Thoracic aorta (tissue), 2 donors: ENCODE measurements at regions not wholly inside any gene's neighbourhood (a gene's known extent, or its start where the extent isn't known, plus 50 kb on each side); places are given as distances from the start of the nearest gene placed in this dataset.

ENCODE experiments used
- ATAC-seq: fragments of 150-250 bp; one replicate; pipeline ENCODE4 v1.8.0; 2017; ENCODE audit warnings: low read depth; ENCODE audit not compliant: insufficient number of reproducible peaks, low FRiP score
- DNase-seq: peaks from one replicate; pipeline ENCODE4 v3.0.0-alpha.2; 2020; ENCODE audit warnings: low spot score
- H3K27ac ChIP-seq, 2 donors: fragments of 200-600 bp; sonication (generic); 1 replicate in 1 of 2; 2 replicates in 1 of 2; pipeline ENCODE4 v1.5.1; 2016; ENCODE audit warnings: mild to moderate bottlenecking in 2 of 2, moderate library complexity in 2 of 2
- H3K27me3 ChIP-seq: fragments of 200-600 bp; sonication (generic); replicated peaks from 2 replicates; pipeline ENCODE4 v1.6.0; 2016; ENCODE audit warnings: mild to moderate bottlenecking; ENCODE audit not compliant: insufficient read depth
- H3K36me3 ChIP-seq: fragments of 200-600 bp; sonication (generic); one replicate; pipeline ENCODE4 v1.5.1; 2016
- H3K4me1 ChIP-seq, 2 donors: fragments of 200-600 bp; sonication (generic); 1 replicate in 1 of 2; 2 replicates in 1 of 2; pipeline versions ENCODE4 v1.5.1 to v1.6.0; 2016; ENCODE audit warnings: low read depth in 2 of 2, mild to moderate bottlenecking in 1 of 2; ENCODE audit not compliant: control insufficient read depth in 1 of 2
- H3K4me3 ChIP-seq: fragments of 200-600 bp; sonication (generic); 2 replicates; pipeline ENCODE4 v1.5.1; 2016; ENCODE audit warnings: mild to moderate bottlenecking
- H3K9me3 ChIP-seq: fragments of 200-600 bp; sonication (generic); 2 replicates; pipeline ENCODE4 v1.5.1; 2016
- CTCF ChIP-seq: fragments of 200-600 bp; sonication (generic); IDR thresholded peaks from one replicate; pipeline ENCODE4 v1.5.1; 2019; ENCODE audit warnings: antibody characterized with exemption

GRCh38 chr2:12456293-12457106 lies 260.2 kb upstream of the TRIB2 start:
- Histone ChIP-seq H3K4me3 (peak overlapping the region; percentile 53), H3K27ac (peak overlapping the region; percentile 1 to 44)

GRCh38 chr2:12457831-12458230 lies 258.9 kb upstream of the TRIB2 start:
- no peak for TF ChIP-seq CTCF
- Histone ChIP-seq H3K9me3 (no peaks in the 10 kb centered on the region), H3K27me3 (no peaks in the 10 kb centered on the region), H3K36me3 (no peaks in the 10 kb centered on the region), H3K4me1 (peaks cover 13 to 21% of the 10 kb centered on the region in 2 donors), H3K27ac (peak overlapping the region in 1 of 2 donors; percentile 44), H3K4me3 (no peak overlapping the region)
- DNase-seq (no peak), ATAC-seq (no peak)

More at GRCh38 chr2:12456293-12457106, 260.2 kb upstream of the TRIB2 start:
- Histone ChIP-seq H3K36me3 (no peaks in the 10 kb centered on the region), H3K9me3 (no peaks in the 10 kb centered on the region), H3K27me3 (no peaks in the 10 kb centered on the region), H3K4me1 (peaks cover 15 to 29% of the 10 kb centered on the region in 2 donors)
- ATAC-seq (peak; percentile 96), DNase-seq (peak; percentile 79)
- TF ChIP-seq CTCF = no peak

- Histone ChIP-seq H3K9me3 (no peaks in the 10 kb centered on the region), H3K36me3 (no peaks in the 10 kb centered on the region), H3K27ac (no peak overlapping the region), H3K27me3 (no peaks in the 10 kb centered on the region), H3K4me1 (peaks cover under 1 to 5% of the 10 kb centered on the region in 2 donors), H3K4me3 (no peak overlapping the region)
- TF ChIP-seq CTCF = no peak
- ATAC-seq (no peak), DNase-seq (no peak)
Observed at GRCh38 chr2:12463189-12463588, 253.5 kb upstream of the TRIB2 start.

GRCh38 chr2:12465631-12466135 lies 251.1 kb upstream of the TRIB2 start:
- Histone ChIP-seq H3K4me3 (no peak overlapping the region), H3K4me1 (peaks cover 15 to 18% of the 10 kb centered on the region in 2 donors), H3K27me3 (no peaks in the 10 kb centered on the region), H3K27ac (peak overlapping the region in 1 of 2 donors; percentile 30), H3K36me3 (no peaks in the 10 kb centered on the region), H3K9me3 (no peaks in the 10 kb centered on the region)
- no peak for TF ChIP-seq CTCF
- ATAC-seq (no peak), DNase-seq (no peak)

- H3K4me3 ChIP-seq = no peak overlapping the region
- no peak for DNase-seq
- no peaks in the 10 kb centered on the region for H3K9me3 ChIP-seq
- peaks cover 15 to 18% of the 10 kb centered on the region in 2 donors for H3K4me1 ChIP-seq
- no peak overlapping the region for H3K27ac ChIP-seq
- no peaks in the 10 kb centered on the region for H3K36me3 ChIP-seq
- no peak for TF ChIP-seq CTCF
- no peak for ATAC-seq
- H3K27me3 ChIP-seq = no peaks in the 10 kb centered on the region
Observed at GRCh38 chr2:12467303-12467702, 249.4 kb upstream of the TRIB2 start.
